Osteocyte (in vitro differentiated cells): ENCODE measurements at regions not wholly inside any gene's neighbourhood (a gene's known extent, or its start where the extent isn't known, plus 50 kb on each side); places are given as distances from the start of the nearest gene placed in this dataset.

Experiments
- DNase-seq: peaks from one replicate; pipeline ENCODE4 v3.0.0; 2021; ENCODE audit warnings: mixed read lengths; ENCODE audit not compliant: unreplicated experiment; ENCODE audit errors: extremely low spot score
- H3K27ac Mint-ChIP-seq: one replicate; pipeline ENCODE4 v1.8.0; 2021; ENCODE audit warnings: mild to moderate bottlenecking, mixed read lengths; ENCODE audit not compliant: unreplicated experiment
- H3K27me3 Mint-ChIP-seq: one replicate; pipeline ENCODE4 v1.8.0; 2021; ENCODE audit warnings: mixed read lengths; ENCODE audit not compliant: unreplicated experiment
- H3K36me3 Mint-ChIP-seq: one replicate; pipeline ENCODE4 v1.8.0; 2021; ENCODE audit warnings: mixed read lengths; ENCODE audit not compliant: unreplicated experiment
- H3K4me1 Mint-ChIP-seq: one replicate; pipeline ENCODE4 v1.8.0; 2021; ENCODE audit warnings: mixed read lengths; ENCODE audit not compliant: unreplicated experiment
- H3K4me3 Mint-ChIP-seq: one replicate; pipeline ENCODE4 v1.8.0; 2021; ENCODE audit warnings: mild to moderate bottlenecking, moderate library complexity, mixed read lengths; ENCODE audit not compliant: unreplicated experiment
- H3K9me3 Mint-ChIP-seq: one replicate; pipeline ENCODE4 v1.8.0; 2021; ENCODE audit warnings: mixed read lengths; ENCODE audit not compliant: unreplicated experiment
- CTCF ChIP-seq: fragments of 200-600 bp; sonication (generic); IDR thresholded peaks from 2 replicates; pipeline ENCODE4 v1.5.0; 2021; ENCODE audit warnings: antibody characterized with exemption, mild to moderate bottlenecking, moderate library complexity

GRCh38 chr2:173762864-173763263 is 202.3 kb downstream of the SP3 start:
- Mint-ChIP-seq H3K4me3 (no peak overlapping the region), H3K27ac (no peak overlapping the region), H3K4me1 (peaks cover 7% of the 10 kb centered on the region), H3K36me3 (peaks cover 2% of the 10 kb centered on the region), H3K27me3 (peaks cover 5% of the 10 kb centered on the region), H3K9me3 (no peaks in the 10 kb centered on the region)
- TF ChIP-seq CTCF, result no peak
- DNase-seq, result no peak

GRCh38 chr2:173763641-173764040 is 201.5 kb downstream of the SP3 start:
- no peak for DNase-seq
- peaks cover 2% of the 10 kb centered on the region for H3K36me3 Mint-ChIP-seq
- peaks cover 5% of the 10 kb centered on the region for H3K27me3 Mint-ChIP-seq
- H3K27ac Mint-ChIP-seq, result no peak overlapping the region
- H3K9me3 Mint-ChIP-seq, result no peaks in the 10 kb centered on the region
- TF ChIP-seq CTCF, result no peak
- no peak overlapping the region for H3K4me3 Mint-ChIP-seq
- peaks cover 7% of the 10 kb centered on the region for H3K4me1 Mint-ChIP-seq

GRCh38 chr2:173764094-173764493 is 201.1 kb downstream of the SP3 start:
- H3K27me3 Mint-ChIP-seq, result peaks cover 3% of the 10 kb centered on the region
- no peak for DNase-seq
- H3K9me3 Mint-ChIP-seq, result no peaks in the 10 kb centered on the region
- no peak overlapping the region for H3K4me3 Mint-ChIP-seq
- H3K4me1 Mint-ChIP-seq, result peaks cover 7% of the 10 kb centered on the region
- H3K27ac Mint-ChIP-seq, result no peak overlapping the region
- TF ChIP-seq CTCF, result no peak
- H3K36me3 Mint-ChIP-seq, result peaks cover 2% of the 10 kb centered on the region

GRCh38 chr2:173766537-173767289 is 198.5 kb downstream of the SP3 start:
- no peak for TF ChIP-seq CTCF
- no peaks in the 10 kb centered on the region for H3K9me3 Mint-ChIP-seq
- no peak overlapping the region for H3K27ac Mint-ChIP-seq
- peaks cover 7% of the 10 kb centered on the region for H3K27me3 Mint-ChIP-seq
- no peak for DNase-seq
- H3K4me3 Mint-ChIP-seq, result no peak overlapping the region
- peaks cover 2% of the 10 kb centered on the region for H3K36me3 Mint-ChIP-seq
- no peaks in the 10 kb centered on the region for H3K4me1 Mint-ChIP-seq

GRCh38 chr2:173770947-173771678 is 194.1 kb downstream of the SP3 start:
- H3K36me3 Mint-ChIP-seq, result no peaks in the 10 kb centered on the region

More at GRCh38 chr2:173770947-173771678, 194.1 kb downstream of the SP3 start:
- Mint-ChIP-seq H3K4me3 (no peak overlapping the region), H3K4me1 (no peaks in the 10 kb centered on the region), H3K9me3 (no peaks in the 10 kb centered on the region), H3K27ac (no peak overlapping the region), H3K27me3 (peaks cover 10% of the 10 kb centered on the region)
- no peak for DNase-seq
- TF ChIP-seq CTCF, result no peak
